ENCODE measurements at regions not wholly inside any gene's neighbourhood (a gene's known extent, or its start where the extent isn't known, plus 50 kb on each side); places are given as distances from the start of the nearest gene placed in this dataset.
"Not testable (repeated sequence)": the region's sequence is repeated elsewhere in the genome, so short reads cannot be mapped to it uniquely, and the experiment has no call there.

- no peak for DNase-seq (ENCODE audit: low spot score)
These were observed 1346.1 kb downstream of the OTOL1 start for GRCh38 chr3:162842549-162843216.

GRCh38 chr3:162845918-162846317, 1349.3 kb downstream of the OTOL1 start:
- no peak for DNase-seq (ENCODE audit: low spot score)

- no peak for DNase-seq (ENCODE audit: low spot score)
These were observed 1350.9 kb downstream of the OTOL1 start for GRCh38 chr3:162847511-162847910.

- no peak for DNase-seq (ENCODE audit: low spot score)
These were observed 1367.0 kb downstream of the OTOL1 start for GRCh38 chr3:162863579-162863978.

- no peak for DNase-seq (ENCODE audit: low spot score)
These were observed 1368.9 kb downstream of the OTOL1 start for GRCh38 chr3:162865466-162865865.

GRCh38 chr3:162879021-162879562, 1382.5 kb downstream of the OTOL1 start:
- no peak for DNase-seq (ENCODE audit: low spot score)

GRCh38 chr3:162884373-162884772, 1387.8 kb downstream of the OTOL1 start:
- no peak for DNase-seq (ENCODE audit: low spot score)

GRCh38 chr3:162892921-162893793, 1396.5 kb downstream of the OTOL1 start:
- no peak for DNase-seq (ENCODE audit: low spot score)

GRCh38 chr3:162897291-162897690, 1400.7 kb downstream of the OTOL1 start:
- no peak for DNase-seq (ENCODE audit: low spot score)

- DNase-seq (ENCODE audit: low spot score), result no peak
These were observed 1435.9 kb downstream of the OTOL1 start for GRCh38 chr3:162932503-162932902.

GRCh38 chr3:162933656-162934055, 1437.0 kb downstream of the OTOL1 start:
- DNase-seq (ENCODE audit: low spot score), result no peak

GRCh38 chr3:162936706-162937105, 1440.1 kb downstream of the OTOL1 start:
- no peak for DNase-seq (ENCODE audit: low spot score)

- no peak for DNase-seq (ENCODE audit: low spot score)
These were observed 1441.5 kb downstream of the OTOL1 start for GRCh38 chr3:162938083-162938482.

- DNase-seq (ENCODE audit: low spot score), result no peak
These were observed 1449.0 kb downstream of the OTOL1 start for GRCh38 chr3:162945626-162946025.

- no peak for DNase-seq (ENCODE audit: low spot score)
These were observed 1460.1 kb downstream of the OTOL1 start for GRCh38 chr3:162956711-162957110.

GRCh38 chr3:162960269-162960668, 1463.7 kb downstream of the OTOL1 start:
- DNase-seq (ENCODE audit: low spot score), result no peak

GRCh38 chr3:162970292-162970691, 1473.7 kb downstream of the OTOL1 start:
- no peak for DNase-seq (ENCODE audit: low spot score)

- no peak for DNase-seq (ENCODE audit: low spot score)
These were observed 1475.1 kb downstream of the OTOL1 start for GRCh38 chr3:162971715-162972114.

GRCh38 chr3:162973428-162973917, 1476.9 kb downstream of the OTOL1 start:
- no peak for DNase-seq (ENCODE audit: low spot score)

- no peak for DNase-seq (ENCODE audit: low spot score)
These were observed 1481.5 kb downstream of the OTOL1 start for GRCh38 chr3:162978136-162978535.

- DNase-seq (ENCODE audit: low spot score), result no peak
These were observed 1488.1 kb downstream of the OTOL1 start for GRCh38 chr3:162984746-162985145.

- DNase-seq (ENCODE audit: low spot score), result not testable (repeated sequence)
These were observed 1490.6 kb downstream of the OTOL1 start for GRCh38 chr3:162987085-162987794.

Measured in germinal center (tissue), 1 donor.